ENCODE measurements at regions not wholly inside any gene's neighbourhood (a gene's known extent, or its start where the extent isn't known, plus 50 kb on each side); places are given as distances from the start of the nearest gene placed in this dataset.

DNA sequence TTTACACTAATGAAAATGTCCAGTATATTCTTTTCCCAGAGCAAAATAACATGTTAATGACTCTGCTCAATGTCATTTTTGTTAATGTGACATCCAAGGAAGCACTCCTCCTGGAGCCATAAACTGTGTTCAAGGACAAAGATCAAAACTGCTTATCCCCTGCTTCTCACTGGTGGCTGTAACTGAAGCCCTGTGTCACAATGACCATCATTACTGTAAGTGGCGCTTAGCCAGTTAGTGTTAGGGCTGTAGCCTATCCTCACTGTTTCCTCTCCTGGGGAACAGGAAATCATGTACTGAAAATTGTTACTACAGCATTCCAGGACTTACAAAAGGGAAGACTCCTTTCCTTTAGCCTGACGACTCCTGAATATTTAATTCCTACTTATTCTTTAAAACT lies 71.7 kb upstream of the COX7C start:
- in situ Hi-C loops (cut with MboI) (no loop called here), intact Hi-C loops (cut with micrococcal nuclease; ENCODE audit: unreplicated experiment) (no loop called here)
- POLR2A ChIA-PET, result no interaction called here
- H3K27ac ChIP-seq (ENCODE audit: control insufficient read depth, insufficient read depth), result no peak overlapping the region
- SMC1A ChIA-PET (ENCODE audit: uncharacterized antibody, unreplicated experiment), result interaction anchor here (1.9 kb wide), 1 partner anchor 13 kb away, joined by 7 read pairs; no protein-coding TSS in a partner anchor
- no peaks in the 10 kb centered on the region for H3K27me3 ChIP-seq (replicated peaks in 1 of 2; ENCODE audit: control insufficient read depth in 2 of 2, insufficient read depth in 2 of 2, low read length in 1 of 2)
- 57% methylated on average over 2 of the region's 2 CpGs for WGBS (ENCODE audit: insufficient coverage, insufficient replicate concordance, low lambda C conversion rate, missing lambda C conversion rate)
- no peak for TF ChIP-seq PAX5 (IDR thresholded peaks at IDR 0.05; ENCODE audit: borderline replicate concordance, low read depth, low read length)
- TF ChIP-seq CREB1 (IDR thresholded peaks at IDR 0.05; ENCODE audit: low read depth), result no peak
- no peak overlapping the region for H3K4me3 ChIP-seq
- no peak overlapping the region for H2AFZ ChIP-seq (ENCODE audit: control insufficient read depth, low read depth, low read length)
- H3K9me3 ChIP-seq (replicated peaks; ENCODE audit: control insufficient read depth, insufficient read depth, low read length), result no peaks in the 10 kb centered on the region
- FAIRE-seq (no peak), DNase-seq (ENCODE audit: low read depth, low spot score) (no peak), ATAC-seq (no peak)
- H3K4me1 ChIP-seq (ENCODE audit: control insufficient read depth, insufficient read depth, low read length), result no peaks in the 10 kb centered on the region
- H3K4me2 ChIP-seq (ENCODE audit: control insufficient read depth, insufficient read depth), result no peak overlapping the region
- H3K79me2 ChIP-seq (ENCODE audit: control insufficient read depth, insufficient read depth, low read length), result no peaks in the 10 kb centered on the region
- H3K36me3 ChIP-seq (ENCODE audit: control insufficient read depth in 2 of 2, insufficient read depth in 2 of 2, low read length in 1 of 2), result no peaks in the 10 kb centered on the region
- CTCF ChIA-PET, result interaction anchor here (1.0 kb wide), 1 partner anchor 9 kb away, joined by 3 read pairs; no protein-coding TSS in a partner anchor
- BruUV-seq (replicated peaks), result no TSS peak
- H3K9ac ChIP-seq (ENCODE audit: control insufficient read depth, insufficient read depth, low read length), result no peak overlapping the region
- H4K20me1 ChIP-seq (ENCODE audit: control insufficient read depth, insufficient read depth), result no peaks in the 10 kb centered on the region
- RAD21 ChIA-PET (ENCODE audit: unreplicated experiment), result no interaction called here

DNA sequence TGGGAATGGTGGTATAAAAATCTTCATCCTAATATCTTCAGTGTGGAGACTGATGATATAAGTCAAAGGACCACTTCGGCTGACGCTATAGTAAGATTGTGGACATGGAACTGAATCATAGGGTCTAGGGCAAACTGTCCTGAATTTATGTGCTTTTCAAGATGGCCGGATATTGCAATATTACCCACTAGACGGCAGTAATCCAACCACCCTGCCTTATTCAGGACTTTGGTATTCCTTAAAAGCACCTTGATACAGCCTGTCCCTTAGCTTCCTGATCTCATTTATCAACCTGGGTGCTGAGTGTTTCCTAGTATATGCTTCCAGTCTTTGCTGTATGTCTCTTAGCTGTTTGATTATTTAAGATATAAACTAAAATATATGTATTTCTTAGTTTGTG lies 71.2 kb upstream of the COX7C start:
- H3K27me3 ChIP-seq (replicated peaks in 1 of 2; ENCODE audit: control insufficient read depth in 2 of 2, insufficient read depth in 2 of 2, low read length in 1 of 2), result no peaks in the 10 kb centered on the region
- no peak overlapping the region for H3K9ac ChIP-seq (ENCODE audit: control insufficient read depth, insufficient read depth, low read length)
- no peak overlapping the region for H2AFZ ChIP-seq (ENCODE audit: control insufficient read depth, low read depth, low read length)
- RAD21 ChIA-PET (ENCODE audit: unreplicated experiment), result no interaction called here
- TF ChIP-seq STAT1 (conservative IDR thresholded peaks at IDR 0.05) (no peak), EZH2 (IDR thresholded peaks at IDR 0.05; ENCODE audit: borderline replicate concordance, control insufficient read depth, low read depth, low read length) (no peak), NBN (IDR thresholded peaks at IDR 0.05) (no peak), ZNF622 (IDR thresholded peaks at IDR 0.05) (no peak), MEF2A (IDR thresholded peaks at IDR 0.05; ENCODE audit: insufficient read depth, low read depth, low read length) (no peak), POLR2AphosphoS5 (IDR thresholded peaks at IDR 0.05; ENCODE audit: low read length) (no peak), SMAD5 (IDR thresholded peaks at IDR 0.05; ENCODE audit: low read depth) (no peak), PAX5 (IDR thresholded peaks at IDR 0.05; ENCODE audit: borderline replicate concordance, low read depth, low read length) (no peak), SPI1 (IDR thresholded peaks at IDR 0.05; ENCODE audit: borderline replicate concordance, insufficient read depth, low read depth, low read length) (no peak)
- SMC1A ChIA-PET (ENCODE audit: uncharacterized antibody, unreplicated experiment), result interaction anchor here (0.5 to 1.9 kb wide), 3 partner anchors 12 to 65 kb away, joined by 3 to 7 read pairs (median 4); no protein-coding TSS in a partner anchor
- no peak for DNase-seq (ENCODE audit: low read depth, low spot score)
- CTCF ChIA-PET, result interaction anchor here (1.0 kb wide), 1 partner anchor 9 kb away, joined by 3 read pairs; no protein-coding TSS in a partner anchor
- H3K4me1 ChIP-seq (ENCODE audit: control insufficient read depth, insufficient read depth, low read length), result no peaks in the 10 kb centered on the region
- H3K27ac ChIP-seq (ENCODE audit: control insufficient read depth, insufficient read depth), result no peak overlapping the region
- H4K20me1 ChIP-seq (ENCODE audit: control insufficient read depth, insufficient read depth), result no peaks in the 10 kb centered on the region
- 49% methylated on average over 4 of the region's 4 CpGs for WGBS (ENCODE audit: insufficient coverage, insufficient replicate concordance, low lambda C conversion rate, missing lambda C conversion rate)
- POLR2A ChIA-PET, result no interaction called here
- no peak overlapping the region for H3K4me2 ChIP-seq (ENCODE audit: control insufficient read depth, insufficient read depth)
- no peak overlapping the region for H3K4me3 ChIP-seq
- no peaks in the 10 kb centered on the region for H3K36me3 ChIP-seq (ENCODE audit: control insufficient read depth in 2 of 2, insufficient read depth in 2 of 2, low read length in 1 of 2)
- intact Hi-C loops (cut with micrococcal nuclease; ENCODE audit: unreplicated experiment), result no loop called here
- no peaks in the 10 kb centered on the region for H3K79me2 ChIP-seq (ENCODE audit: control insufficient read depth, insufficient read depth, low read length)
- FAIRE-seq, result no peak
- no peaks in the 10 kb centered on the region for H3K9me3 ChIP-seq (replicated peaks; ENCODE audit: control insufficient read depth, insufficient read depth, low read length)
- BruUV-seq (replicated peaks), result no TSS peak
- in situ Hi-C loops (cut with MboI), result no loop called here
- no peak; the same call in 2 of the 3 replicates for ATAC-seq
